Endothelial cell (in vitro differentiated cells): ENCODE measurements at regions not wholly inside any gene's neighbourhood (a gene's known extent, or its start where the extent isn't known, plus 50 kb on each side); places are given as distances from the start of the nearest gene placed in this dataset.

Source experiments
- DNase-seq: peaks from one replicate; pipeline ENCODE4 v3.0.0; 2021; ENCODE audit warnings: low spot score
- H3K27ac Mint-ChIP-seq: one replicate; pipeline ENCODE4 v1.8.0; 2021; ENCODE audit warnings: mixed read lengths, inconsistent platforms; ENCODE audit not compliant: unreplicated experiment
- H3K27me3 Mint-ChIP-seq: one replicate; pipeline ENCODE4 v1.8.0; 2021; ENCODE audit warnings: mild to moderate bottlenecking, moderate library complexity, mixed read lengths, inconsistent platforms; ENCODE audit not compliant: unreplicated experiment
- H3K36me3 Mint-ChIP-seq: one replicate; pipeline ENCODE4 v1.8.0; 2021; ENCODE audit warnings: mild to moderate bottlenecking, low read depth, mixed read lengths, inconsistent platforms; ENCODE audit not compliant: unreplicated experiment
- H3K4me1 Mint-ChIP-seq: one replicate; pipeline ENCODE4 v1.8.0; 2021; ENCODE audit warnings: mild to moderate bottlenecking, mixed read lengths, inconsistent platforms; ENCODE audit not compliant: unreplicated experiment
- H3K4me3 Mint-ChIP-seq: one replicate; pipeline ENCODE4 v1.8.0; 2021; ENCODE audit warnings: mild to moderate bottlenecking, mixed read lengths, inconsistent platforms; ENCODE audit not compliant: unreplicated experiment
- H3K9me3 Mint-ChIP-seq: one replicate; pipeline ENCODE4 v1.8.0; 2021; ENCODE audit warnings: mixed read lengths, inconsistent platforms; ENCODE audit not compliant: unreplicated experiment
- TF ChIP-seq, protein P1 (sequence below): fragments of 200-600 bp; sonication (generic); IDR thresholded peaks from one replicate; pipeline ENCODE4 v1.5.0; 2021; ENCODE audit warnings: antibody characterized with exemption; ENCODE audit not compliant: unreplicated experiment

DNA sequence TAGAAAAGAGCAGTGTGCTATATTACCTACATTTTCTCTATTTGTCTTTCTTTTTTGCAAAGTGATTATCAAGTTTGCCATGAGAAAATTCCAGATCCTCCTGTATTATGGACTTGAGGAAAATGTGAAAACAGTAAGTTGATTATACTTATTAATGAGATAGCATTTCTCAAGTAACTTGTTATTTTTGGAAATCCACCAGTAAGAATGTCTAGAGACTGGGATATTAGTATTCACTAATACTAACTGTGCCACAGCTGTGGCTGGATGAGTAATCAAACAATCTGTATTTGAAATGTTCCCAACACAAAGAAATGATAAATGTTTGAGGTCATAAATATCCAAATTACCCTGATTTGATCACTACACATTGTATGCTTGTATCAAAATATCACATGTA is 147.0 kb upstream of the CTSO start:
- H3K4me1 Mint-ChIP-seq = no peaks in the 10 kb centered on the region

DNA sequence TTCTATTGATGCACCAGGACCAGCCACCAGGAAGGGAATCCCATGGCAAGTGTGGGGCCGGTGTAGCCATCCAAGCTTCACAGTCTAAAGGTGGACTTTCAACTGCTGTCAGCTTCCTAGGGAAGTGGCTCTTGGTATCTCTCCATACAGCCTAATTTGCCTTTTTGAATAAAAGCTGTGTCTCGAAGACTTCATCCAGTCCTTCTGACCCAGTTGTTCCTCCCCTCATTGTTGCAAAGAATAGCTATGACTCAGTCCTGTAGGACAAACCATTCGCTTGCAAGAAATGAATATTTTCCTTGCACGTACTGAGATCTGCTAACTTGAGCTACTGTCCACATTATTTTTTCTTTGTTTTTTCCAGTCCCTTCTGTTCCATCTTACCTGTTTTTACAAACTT is 145.1 kb upstream of the CTSO start:
- no peak for DNase-seq
- Mint-ChIP-seq H3K4me3 (no peak overlapping the region), H3K27me3 (no peaks in the 10 kb centered on the region), H3K36me3 (no peaks in the 10 kb centered on the region), H3K4me1 (no peaks in the 10 kb centered on the region), H3K9me3 (no peaks in the 10 kb centered on the region), H3K27ac (no peak overlapping the region)
- TF ChIP-seq, protein P1, sequence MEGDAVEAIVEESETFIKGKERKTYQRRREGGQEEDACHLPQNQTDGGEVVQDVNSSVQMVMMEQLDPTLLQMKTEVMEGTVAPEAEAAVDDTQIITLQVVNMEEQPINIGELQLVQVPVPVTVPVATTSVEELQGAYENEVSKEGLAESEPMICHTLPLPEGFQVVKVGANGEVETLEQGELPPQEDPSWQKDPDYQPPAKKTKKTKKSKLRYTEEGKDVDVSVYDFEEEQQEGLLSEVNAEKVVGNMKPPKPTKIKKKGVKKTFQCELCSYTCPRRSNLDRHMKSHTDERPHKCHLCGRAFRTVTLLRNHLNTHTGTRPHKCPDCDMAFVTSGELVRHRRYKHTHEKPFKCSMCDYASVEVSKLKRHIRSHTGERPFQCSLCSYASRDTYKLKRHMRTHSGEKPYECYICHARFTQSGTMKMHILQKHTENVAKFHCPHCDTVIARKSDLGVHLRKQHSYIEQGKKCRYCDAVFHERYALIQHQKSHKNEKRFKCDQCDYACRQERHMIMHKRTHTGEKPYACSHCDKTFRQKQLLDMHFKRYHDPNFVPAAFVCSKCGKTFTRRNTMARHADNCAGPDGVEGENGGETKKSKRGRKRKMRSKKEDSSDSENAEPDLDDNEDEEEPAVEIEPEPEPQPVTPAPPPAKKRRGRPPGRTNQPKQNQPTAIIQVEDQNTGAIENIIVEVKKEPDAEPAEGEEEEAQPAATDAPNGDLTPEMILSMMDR = no peak

More for the DNA sequence above, 147.0 kb upstream of the CTSO start:
- no peaks in the 10 kb centered on the region for H3K9me3 Mint-ChIP-seq
- no peak overlapping the region for H3K27ac Mint-ChIP-seq
- no peak for DNase-seq
- H3K36me3 Mint-ChIP-seq = no peaks in the 10 kb centered on the region
- TF ChIP-seq, protein P1 = no peak
- no peaks in the 10 kb centered on the region for H3K27me3 Mint-ChIP-seq
- H3K4me3 Mint-ChIP-seq = no peak overlapping the region

DNA sequence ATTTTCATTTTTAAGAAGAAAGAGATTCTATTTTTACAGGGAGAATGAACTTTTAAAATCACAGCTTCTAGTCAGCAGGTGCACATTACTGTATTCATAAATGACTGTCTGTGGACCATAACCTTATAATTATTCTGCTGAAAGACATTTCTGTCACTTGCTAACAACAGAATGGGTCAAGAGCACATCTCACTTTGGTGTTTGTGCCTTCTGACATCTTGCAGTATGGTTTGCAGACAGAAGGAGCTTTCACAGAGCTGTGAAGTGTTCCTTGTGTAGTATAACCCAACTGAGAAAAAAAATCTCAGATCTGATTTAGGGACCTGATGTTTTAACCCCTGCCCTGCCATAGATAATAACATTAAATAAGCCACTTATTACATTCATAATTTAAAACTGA is 131.4 kb upstream of the CTSO start:
- Mint-ChIP-seq H3K36me3 (no peaks in the 10 kb centered on the region), H3K4me3 (no peak overlapping the region), H3K4me1 (no peaks in the 10 kb centered on the region), H3K27ac (no peak overlapping the region), H3K9me3 (no peaks in the 10 kb centered on the region), H3K27me3 (no peaks in the 10 kb centered on the region)
- DNase-seq = no peak
- TF ChIP-seq, protein P1 = no peak

DNA sequence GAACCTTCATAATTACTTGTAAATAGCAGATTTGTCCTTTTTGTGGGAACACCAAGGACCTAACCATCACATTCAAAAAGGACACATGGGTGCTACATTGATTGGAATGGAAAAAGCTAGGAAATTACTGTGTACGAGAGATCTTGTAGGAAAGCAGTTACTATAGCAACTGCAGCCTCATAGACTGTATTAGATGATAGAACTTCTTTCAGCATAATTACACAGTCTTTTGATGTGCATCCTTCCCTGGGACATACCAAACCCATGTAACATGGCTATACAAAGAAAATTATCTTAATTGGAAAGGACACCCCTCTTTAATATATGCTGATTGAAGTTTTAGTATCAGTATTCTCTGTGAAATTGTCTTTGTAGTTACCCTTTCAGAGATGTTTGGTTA is 130.7 kb upstream of the CTSO start:
- Mint-ChIP-seq H3K27me3 (no peaks in the 10 kb centered on the region), H3K9me3 (no peaks in the 10 kb centered on the region), H3K4me1 (no peaks in the 10 kb centered on the region), H3K27ac (no peak overlapping the region), H3K36me3 (no peaks in the 10 kb centered on the region), H3K4me3 (no peak overlapping the region)
- TF ChIP-seq, protein P1 = no peak
- no peak for DNase-seq

DNA sequence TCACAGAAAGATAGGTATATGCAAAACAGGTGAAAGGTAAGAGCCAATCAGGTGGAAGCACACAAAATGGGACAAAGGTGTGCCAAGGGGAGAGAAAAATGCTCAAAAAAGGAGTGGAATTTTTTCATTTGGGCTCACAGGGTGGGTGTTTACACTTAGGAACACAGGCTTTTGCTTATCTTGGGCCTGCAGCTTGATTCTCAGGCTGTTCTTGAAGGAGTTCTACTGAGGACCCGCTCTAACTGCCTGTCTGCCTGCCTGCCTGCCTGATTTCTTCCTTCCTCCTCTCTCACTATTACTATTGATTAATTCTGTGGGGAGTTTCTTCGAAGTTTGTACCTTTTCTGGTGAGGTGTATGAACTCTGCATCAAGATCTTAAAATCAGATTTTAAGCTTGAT is 120.3 kb upstream of the CTSO start:
- no peak overlapping the region for H3K27ac Mint-ChIP-seq
- H3K4me3 Mint-ChIP-seq = no peak overlapping the region
- H3K4me1 Mint-ChIP-seq = no peaks in the 10 kb centered on the region
- H3K36me3 Mint-ChIP-seq = peaks cover 4% of the 10 kb centered on the region
- no peaks in the 10 kb centered on the region for H3K9me3 Mint-ChIP-seq
- TF ChIP-seq, protein P1 = no peak
- no peak for DNase-seq
- peaks cover 2% of the 10 kb centered on the region for H3K27me3 Mint-ChIP-seq
